Globus pallidus (tissue), 1 donor: ENCODE measurements at regions not wholly inside any gene's neighbourhood (a gene's known extent, or its start where the extent isn't known, plus 50 kb on each side); places are given as distances from the start of the nearest gene placed in this dataset.
"Not testable (repeated sequence)": the region's sequence is repeated elsewhere in the genome, so short reads cannot be mapped to it uniquely, and the experiment has no call there.

Experiments
- DNase-seq: peaks from one replicate; pipeline ENCODE4 v3.0.0-alpha.2; 2015; ENCODE audit warnings: low spot score

DNA sequence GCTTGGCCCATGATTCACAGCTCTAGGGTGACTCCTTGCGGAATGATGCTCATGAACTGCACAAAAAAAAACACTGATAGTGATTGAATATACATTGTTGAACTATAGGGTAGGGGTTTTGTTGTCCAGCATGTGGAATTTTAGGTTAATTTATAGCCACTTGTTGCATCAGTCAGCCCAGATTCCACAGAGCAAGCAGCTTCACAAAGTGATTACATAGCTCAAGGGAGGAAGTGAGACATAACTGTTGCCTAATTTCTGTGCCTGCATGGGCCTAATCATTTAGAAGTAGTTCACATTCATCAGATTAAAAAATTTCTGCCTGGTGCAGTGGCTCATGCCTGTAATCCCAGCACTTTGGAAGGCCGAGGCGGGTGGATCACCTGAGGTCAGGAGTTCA, 142.2 kb upstream of the ZNF722 start:
- not testable (repeated sequence) for DNase-seq

DNA sequence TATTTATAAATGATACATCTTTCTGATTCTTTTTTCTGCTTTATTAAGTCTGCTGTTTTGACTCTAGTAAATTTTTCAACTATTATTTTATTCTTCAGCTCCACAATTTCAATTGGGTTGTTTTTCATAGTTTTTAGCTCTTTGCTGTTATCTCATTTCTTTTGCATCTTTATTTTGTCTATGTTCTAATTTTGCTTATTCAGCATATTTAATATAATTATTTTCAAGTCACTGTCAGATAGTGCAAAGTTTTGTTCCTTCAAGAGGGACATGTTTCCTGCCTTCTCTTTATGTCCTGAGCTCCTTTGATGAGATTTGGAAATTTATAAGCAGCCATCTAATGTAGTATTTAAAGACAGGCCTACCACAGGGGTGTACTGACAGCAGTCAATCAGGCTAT, 131.5 kb upstream of the ZNF722 start:
- DNase-seq, result no peak

DNA sequence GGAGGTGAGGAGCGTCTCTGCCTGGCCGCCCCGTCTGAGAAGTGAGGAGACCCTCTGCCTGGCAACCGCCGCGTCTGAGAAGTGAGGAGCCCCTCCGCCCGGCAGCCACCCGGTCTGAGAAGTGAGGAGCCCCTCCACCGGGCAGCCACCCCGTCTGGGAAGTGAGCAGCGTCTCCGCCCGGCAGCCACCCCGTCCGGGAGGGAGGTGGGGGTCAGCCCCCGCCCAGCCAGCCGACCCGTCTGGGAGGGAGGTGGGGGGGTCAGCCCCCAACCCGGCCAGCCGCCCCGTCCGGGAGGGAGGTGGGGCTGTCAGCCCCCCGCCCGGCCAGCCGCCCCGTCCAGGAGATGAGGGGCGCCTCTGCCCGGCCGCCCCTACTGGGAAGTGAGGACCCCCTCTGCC, 124.4 kb upstream of the ZNF722 start:
- not testable (repeated sequence) for DNase-seq

DNA sequence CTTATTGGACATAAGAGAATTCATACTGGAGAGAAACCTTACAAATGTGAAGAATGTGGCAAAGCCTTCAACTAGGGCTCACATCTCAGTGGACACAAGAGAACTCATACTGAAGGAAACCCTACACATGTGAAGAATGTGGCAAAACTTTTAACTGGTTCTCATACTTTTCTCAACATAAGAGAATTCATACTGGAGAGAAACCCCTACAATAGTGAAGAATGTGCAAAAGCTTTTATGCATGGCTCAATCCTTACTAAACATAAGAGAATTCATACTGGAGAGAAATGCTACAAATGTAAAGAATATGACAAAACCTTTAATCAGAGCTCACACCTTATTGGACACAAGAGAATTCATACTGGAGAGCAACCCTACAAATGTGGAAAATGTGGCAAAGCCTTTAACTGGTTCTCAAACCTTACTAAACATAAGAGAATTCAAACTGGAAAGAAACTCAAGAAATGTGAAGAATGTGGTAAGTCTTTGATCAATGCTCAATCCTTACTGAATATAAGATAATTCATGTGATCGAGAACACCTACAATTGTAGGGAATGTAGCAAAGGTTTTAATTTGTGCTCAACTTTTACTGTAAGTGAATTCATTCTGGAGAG, 121.8 kb upstream of the ZNF722 start:
- DNase-seq, result no peak

DNA sequence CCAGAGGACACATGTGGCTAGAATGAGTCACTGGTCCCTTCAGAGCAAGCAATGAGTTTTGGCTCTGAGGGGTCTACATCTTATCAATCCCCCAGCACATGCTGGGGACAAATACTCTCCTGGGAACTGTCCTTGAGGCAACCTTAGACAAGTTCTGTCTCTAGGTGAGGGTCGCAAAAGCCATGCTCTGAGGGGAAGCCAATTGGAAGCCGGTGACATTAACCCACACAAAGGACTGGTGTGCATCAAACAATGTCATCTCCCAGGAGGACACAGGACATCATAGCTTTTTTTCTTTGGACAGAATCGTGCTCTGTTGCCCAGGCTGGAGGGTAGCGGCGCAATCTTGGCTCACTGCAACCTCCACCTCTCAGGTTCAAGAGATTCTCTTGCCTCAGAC, 111.6 kb upstream of the ZNF722 start:
- no peak for DNase-seq

DNA sequence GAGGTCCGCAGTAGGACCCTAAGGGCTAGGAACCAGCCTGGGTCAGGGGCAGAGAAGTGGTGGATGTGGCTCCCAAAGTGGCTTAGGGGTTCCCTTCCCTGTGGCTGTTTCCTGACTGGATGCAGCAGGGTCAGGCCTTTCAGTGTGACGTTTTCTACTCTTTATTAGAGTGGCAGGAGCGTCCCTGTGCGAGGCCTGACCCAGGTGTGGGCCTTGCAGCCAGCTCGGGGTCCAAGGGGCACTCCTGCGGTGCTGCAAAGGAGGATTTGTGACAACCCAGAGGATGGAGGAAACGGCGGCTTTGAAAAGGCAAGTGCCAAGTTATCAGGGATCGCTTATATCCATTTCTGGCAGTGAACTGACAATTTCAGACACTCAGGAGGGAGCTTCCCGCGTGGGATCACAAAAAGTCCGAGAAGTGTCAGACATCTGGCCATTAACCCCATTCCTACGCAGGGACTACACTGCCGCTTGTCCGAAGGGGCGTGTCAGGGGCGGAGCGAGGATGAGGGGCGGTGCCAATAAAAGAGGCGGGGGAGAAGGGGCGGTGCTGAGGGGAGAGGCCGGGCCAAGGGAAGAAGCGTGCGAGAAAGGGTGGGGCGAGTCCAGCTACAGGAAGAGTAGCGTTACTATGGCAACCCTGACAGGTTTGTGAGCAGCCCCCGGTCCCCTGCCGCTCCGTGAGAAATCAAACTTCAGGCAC, 98.8 kb upstream of the ZNF722 start:
- DNase-seq, result peak; percentile 95

DNA sequence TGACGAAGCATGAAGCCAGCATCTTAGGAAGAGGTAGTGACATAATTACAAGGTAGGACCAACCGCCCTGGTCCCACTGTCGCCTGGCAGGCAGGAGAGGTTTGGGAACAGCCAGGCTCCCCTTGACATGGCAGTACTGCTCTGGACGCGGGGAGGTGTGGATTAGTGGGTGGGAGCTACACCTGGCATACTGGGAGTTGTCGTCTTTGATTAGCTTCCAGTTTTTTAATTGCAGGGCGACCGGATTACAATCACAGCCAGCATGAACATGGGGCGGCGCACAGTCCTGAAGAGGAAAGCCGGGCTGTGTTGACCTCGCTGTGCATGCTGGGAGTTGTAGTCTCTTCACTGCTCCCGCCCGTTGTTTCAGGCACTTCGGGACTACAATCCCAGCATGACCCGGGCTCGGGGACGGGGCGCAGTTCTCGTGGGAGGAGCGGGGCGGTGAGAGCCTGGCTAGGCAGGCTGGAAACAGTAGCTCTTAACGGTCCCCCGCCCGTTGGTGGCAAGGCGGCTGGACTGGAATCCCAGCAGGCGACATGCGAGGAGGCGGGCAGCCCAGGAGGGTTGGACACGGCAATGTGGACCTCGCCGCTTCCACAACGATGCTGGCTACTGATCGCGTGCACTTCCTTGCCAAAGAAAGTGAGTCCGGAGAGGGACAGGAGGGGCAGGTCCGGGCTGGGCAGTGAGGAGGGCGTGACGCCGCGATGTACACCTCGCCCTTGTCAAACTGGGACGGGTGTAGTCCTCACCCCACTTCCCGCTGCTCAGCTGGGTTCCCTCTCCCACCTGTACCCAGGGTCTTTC, 98.0 kb upstream of the ZNF722 start:
- peak; percentile 98 for DNase-seq

DNA sequence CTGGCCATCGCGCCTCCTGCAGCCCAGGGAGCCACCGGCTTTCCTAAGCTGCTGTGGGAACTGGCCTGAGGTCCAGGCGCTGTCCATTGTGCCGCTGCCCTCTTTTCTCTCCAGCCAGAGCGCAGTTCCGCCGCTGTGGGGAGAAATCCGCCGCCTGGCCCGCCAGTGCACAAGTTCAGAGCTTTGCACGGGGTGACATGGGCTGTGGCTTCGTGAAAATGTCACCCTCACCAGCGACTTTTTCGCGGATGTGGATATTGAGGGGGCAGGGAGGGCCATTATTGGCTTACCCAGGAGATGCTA, 97.5 kb upstream of the ZNF722 start:
- DNase-seq, result not testable (repeated sequence)

DNA sequence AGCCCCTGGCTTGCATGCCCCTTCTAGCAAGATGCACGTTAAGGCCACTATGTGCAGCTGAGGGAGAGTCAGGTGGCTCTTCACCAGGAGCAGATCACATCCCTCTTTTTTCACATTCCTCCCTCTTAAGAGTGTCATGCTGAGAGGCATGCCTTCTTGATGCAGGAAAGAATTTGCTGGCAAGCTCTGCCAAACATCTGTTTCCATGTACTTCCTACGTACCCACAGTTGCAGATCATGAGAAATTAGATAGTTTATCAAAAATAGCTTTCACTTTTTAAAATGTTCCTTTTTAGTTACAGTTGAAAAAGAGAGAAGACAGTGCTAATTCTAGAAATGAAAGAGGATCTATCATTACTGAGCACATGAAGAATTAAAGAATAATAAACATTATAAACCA, 79.7 kb upstream of the ZNF722 start:
- no peak for DNase-seq

DNA sequence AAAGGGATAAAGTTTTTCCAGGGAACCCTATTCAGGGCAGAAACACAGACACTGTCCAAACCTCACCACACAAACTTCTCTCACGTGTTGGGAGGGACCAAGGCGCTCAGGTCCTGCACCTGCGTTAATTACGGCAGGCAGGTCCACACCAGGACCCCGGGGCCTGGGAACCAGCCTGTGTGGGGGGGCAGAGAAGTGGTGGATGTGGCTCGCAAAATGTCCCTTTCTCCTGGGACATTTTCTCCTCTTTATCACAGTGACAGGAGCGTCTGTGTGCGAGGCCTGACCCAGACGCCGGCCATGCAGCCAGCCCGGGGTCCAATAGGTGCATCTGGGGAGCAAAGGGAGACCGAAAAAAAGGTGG, 73.4 kb upstream of the ZNF722 start:
- no peak for DNase-seq

DNA sequence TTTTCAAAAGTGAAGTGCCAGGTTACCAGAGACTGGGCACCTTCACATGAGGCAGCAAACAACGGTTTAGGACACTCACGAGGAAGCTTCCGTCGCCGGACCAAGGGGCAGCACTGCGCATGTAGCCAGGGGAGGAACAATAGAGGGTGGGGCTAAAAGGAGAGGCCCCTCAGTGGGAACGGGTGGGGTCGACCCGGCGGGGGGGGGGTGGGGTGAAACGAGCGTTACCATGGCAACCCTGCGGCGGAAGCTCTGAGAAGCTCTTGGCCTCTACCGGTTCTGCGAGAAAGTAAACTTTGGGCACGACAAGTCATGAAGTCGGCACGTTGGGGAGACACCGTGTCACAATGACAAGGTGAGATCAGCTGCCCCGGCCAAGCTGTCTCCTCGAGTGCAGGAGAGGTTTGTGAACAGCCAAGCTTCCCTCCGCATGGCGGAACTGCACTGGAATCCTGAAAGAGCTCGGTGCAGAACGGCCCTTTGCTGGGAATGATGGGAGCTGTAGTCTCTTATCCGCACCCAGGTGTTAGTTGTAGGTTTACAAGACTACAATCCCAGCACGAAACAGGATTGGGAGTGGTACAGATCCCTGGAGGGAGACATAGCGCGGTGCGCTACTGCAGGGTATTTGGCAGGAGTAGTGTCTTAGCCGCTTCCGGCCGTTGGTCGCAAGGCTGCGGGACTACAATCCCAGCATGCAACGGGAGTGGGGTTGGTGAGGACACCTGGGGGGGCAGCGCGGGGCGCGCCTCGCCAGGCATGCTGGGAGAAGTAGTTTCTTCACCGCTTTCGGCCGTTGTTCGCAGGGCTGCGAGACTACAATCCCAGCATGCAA, 72.8 kb upstream of the ZNF722 start:
- DNase-seq, result peak; percentile 97

DNA sequence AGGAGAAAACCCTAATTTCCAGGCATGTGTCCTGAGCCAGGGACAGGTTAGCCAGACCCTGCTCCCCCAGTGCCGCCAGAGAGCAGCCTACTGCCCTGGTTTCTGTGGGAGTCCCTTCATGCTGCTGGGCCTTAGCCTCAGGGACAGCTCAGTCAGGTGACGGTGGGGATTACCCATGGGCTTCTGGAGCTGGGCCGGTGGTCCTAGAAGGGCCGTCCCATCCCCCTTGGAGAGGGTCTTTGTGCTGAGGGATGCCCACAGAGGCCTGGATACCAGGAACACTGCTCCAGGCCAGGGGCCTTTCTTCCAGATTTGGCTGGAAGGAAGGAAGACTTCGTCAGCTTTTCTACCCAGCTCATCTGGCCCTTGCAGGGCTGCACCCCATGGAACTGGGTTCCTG, 71.4 kb upstream of the ZNF722 start:
- no peak for DNase-seq

DNA sequence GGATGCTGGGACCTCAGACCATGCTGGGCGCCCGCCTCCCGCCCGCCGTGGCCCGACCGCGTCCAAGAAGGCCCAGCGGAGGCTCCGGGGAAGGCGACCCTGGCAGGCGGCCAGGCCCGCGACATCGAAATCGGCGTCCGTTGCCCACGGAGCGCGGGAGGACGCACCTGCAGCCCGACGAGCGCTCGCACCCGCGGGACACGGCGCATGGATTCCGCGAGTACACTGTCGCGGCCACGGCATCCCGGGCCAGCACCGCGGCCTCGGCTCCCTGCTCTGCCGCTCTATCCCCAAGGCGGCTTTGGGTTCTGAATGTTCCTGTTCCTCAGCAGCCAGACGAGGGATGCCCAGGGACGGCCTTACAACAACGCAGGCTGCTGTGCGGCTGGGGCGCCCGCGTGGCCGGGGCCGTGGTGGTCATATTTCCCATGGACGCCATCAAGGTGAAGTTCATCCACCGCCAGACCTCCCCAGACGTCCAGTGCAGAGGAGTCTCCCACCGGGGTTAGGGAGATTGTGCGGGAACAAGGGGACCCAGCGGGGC, 67.5 kb upstream of the ZNF722 start:
- DNase-seq, result no peak

DNA sequence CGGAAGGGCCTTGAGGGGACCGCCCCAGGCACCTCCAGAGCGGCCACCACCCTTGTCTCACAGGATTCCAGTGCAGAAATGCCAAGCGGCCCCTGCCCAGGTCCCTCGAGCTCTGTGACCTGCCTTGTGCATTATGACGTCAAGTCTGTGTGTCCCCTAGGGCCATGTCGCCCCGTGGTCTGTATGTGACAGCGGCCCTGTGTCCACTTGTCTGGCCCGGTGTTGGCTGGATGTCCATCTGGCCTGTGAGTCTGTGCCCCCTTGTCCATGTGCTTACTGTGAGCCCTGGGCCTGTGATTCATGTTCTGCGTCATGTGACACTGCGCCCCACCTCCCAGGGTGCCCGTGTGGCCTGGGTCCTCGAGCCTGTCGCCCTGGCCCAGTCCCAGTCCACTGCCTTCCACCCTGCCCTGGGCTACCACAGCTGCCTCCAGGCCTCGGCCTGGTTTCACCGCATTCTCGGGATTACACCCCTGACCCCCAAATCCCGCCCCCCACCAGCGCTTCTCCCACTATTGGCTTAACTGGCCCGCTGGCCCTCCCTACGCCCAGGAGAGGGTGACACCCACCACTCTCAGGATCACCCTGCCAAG, 66.6 kb upstream of the ZNF722 start:
- no peak for DNase-seq
